Neural cell (in vitro differentiated cells): ENCODE measurements at regions not wholly inside any gene's neighbourhood (a gene's known extent, or its start where the extent isn't known, plus 50 kb on each side); places are given as distances from the start of the nearest gene placed in this dataset.

Experiments used
- EP300 ChIP-seq: fragments of 450-650 bp; conservative IDR thresholded peaks from 2 replicates; pipeline ENCODE4 v1.6.1; 2014; ENCODE audit warnings: antibody characterized with exemption, mild to moderate bottlenecking, moderate library complexity; ENCODE audit not compliant: poor library complexity, severe bottlenecking
- EZH2 ChIP-seq: fragments of 200-600, 300-800 bp; shearing (Covaris generic), sonication (generic); IDR thresholded peaks from 2 replicates; pipeline ENCODE4 v1.6.1; 2014; ENCODE audit warnings: antibody characterized with exemption, low read length, borderline replicate concordance, mild to moderate bottlenecking; ENCODE audit not compliant: insufficient read depth, poor library complexity, severe bottlenecking
- MXI1 ChIP-seq: fragments of 450-650 bp; conservative IDR thresholded peaks from 2 replicates; pipeline ENCODE4 v1.6.1; 2014; ENCODE audit warnings: antibody characterized with exemption, mild to moderate bottlenecking; ENCODE audit not compliant: poor library complexity, severe bottlenecking
- TF ChIP-seq, protein P1 (sequence below): fragments of 450-650 bp; IDR thresholded peaks from 2 replicates; pipeline ENCODE4 v1.5.1; 2014; ENCODE audit warnings: antibody characterized with exemption, mild to moderate bottlenecking, moderate library complexity; ENCODE audit not compliant: poor library complexity, severe bottlenecking

DNA sequence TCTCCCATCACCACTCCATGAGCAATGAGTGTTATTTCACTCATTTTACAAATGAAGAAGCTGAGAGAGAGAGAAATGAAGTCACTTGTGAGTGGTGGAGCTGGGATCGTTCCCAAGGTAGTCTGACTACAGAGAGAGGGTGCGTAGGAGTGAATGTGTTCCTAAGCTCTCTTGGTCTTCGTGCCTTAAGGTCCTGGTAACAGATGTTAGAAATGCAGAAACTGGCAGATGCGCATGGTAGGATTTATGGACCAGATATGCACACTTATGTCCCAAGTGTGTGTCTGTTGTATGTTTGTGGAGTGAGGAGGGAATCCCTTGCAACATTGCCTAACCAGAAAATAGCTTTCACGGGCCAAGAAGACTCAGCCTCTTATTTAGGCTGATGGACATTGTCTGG lies 93.2 kb upstream of the ZNF469 start:
- TF ChIP-seq, protein P1, sequence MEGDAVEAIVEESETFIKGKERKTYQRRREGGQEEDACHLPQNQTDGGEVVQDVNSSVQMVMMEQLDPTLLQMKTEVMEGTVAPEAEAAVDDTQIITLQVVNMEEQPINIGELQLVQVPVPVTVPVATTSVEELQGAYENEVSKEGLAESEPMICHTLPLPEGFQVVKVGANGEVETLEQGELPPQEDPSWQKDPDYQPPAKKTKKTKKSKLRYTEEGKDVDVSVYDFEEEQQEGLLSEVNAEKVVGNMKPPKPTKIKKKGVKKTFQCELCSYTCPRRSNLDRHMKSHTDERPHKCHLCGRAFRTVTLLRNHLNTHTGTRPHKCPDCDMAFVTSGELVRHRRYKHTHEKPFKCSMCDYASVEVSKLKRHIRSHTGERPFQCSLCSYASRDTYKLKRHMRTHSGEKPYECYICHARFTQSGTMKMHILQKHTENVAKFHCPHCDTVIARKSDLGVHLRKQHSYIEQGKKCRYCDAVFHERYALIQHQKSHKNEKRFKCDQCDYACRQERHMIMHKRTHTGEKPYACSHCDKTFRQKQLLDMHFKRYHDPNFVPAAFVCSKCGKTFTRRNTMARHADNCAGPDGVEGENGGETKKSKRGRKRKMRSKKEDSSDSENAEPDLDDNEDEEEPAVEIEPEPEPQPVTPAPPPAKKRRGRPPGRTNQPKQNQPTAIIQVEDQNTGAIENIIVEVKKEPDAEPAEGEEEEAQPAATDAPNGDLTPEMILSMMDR = no peak
- no peak for TF ChIP-seq EP300
- TF ChIP-seq EZH2 = no peak
- no peak for TF ChIP-seq MXI1
